Transverse colon (tissue), 4 donors: ENCODE measurements at regions not wholly inside any gene's neighbourhood (a gene's known extent, or its start where the extent isn't known, plus 50 kb on each side); places are given as distances from the start of the nearest gene placed in this dataset.

ENCODE experiments used
- DNase-seq: peaks from one replicate; pipeline ENCODE4 v3.0.0-alpha.2; 2019
- H3K27ac ChIP-seq, 4 donors: fragments of 200-600 bp; sonication (generic); 2 replicates each; pipeline ENCODE4 v1.5.1; 2016 to 2018; ENCODE audit warnings: inconsistent platforms in 4 of 4
- H3K27me3 ChIP-seq: fragments of 200-600 bp; sonication (generic); 2 replicates; pipeline ENCODE4 v1.5.1; 2017; ENCODE audit warnings: inconsistent platforms
- H3K36me3 ChIP-seq, 4 donors: fragments of 200-600 bp; sonication (generic); 2 replicates each; pipeline ENCODE4 v1.5.1; 2017 to 2019; ENCODE audit warnings: inconsistent platforms in 4 of 4
- H3K4me1 ChIP-seq, 4 donors: fragments of 200-600 bp; sonication (generic); 2 replicates each; pipeline ENCODE4 v1.5.1; 2017 to 2020; ENCODE audit warnings: inconsistent platforms in 4 of 4
- H3K4me3 ChIP-seq, 4 donors: fragments of 200-600 bp; sonication (generic); 1 replicate in 1 of 4; 2 replicates in 3 of 4; pipeline versions ENCODE4 v1.5.1 to v1.6.1; 2017 to 2019; ENCODE audit warnings: inconsistent platforms in 4 of 4
- H3K9me3 ChIP-seq, 2 donors: fragments of 200-600 bp; sonication (generic); 2 replicates each; pipeline ENCODE4 v1.5.1; 2017 to 2019; ENCODE audit warnings: inconsistent platforms in 2 of 2
- CTCF ChIP-seq, 5 experiments: fragments of 200-600 bp in 3 of 5; fragments of 450-650 bp in 2 of 5; sonication (generic) in 3 of 5; IDR thresholded peaks; 1 replicate in 2 of 5; 2 replicates in 3 of 5; pipeline ENCODE4 v1.5.1; 2016 to 2017; ENCODE audit warnings: antibody characterized with exemption in 5 of 5, inconsistent platforms in 3 of 5, mild to moderate bottlenecking in 2 of 5, moderate library complexity in 1 of 5
- EP300 ChIP-seq: sonication (generic); formaldehyde crosslinking; IDR thresholded peaks from one replicate; pipeline ENCODE4 v1.6.1; 2017; ENCODE audit warnings: antibody characterized with exemption, low read depth
- POLR2A ChIP-seq: fragments of 450-650 bp; IDR thresholded peaks from one replicate; pipeline ENCODE4 v1.6.1; 2016; ENCODE audit warnings: antibody characterized with exemption, mild to moderate bottlenecking, moderate library complexity
- POLR2AphosphoS5 ChIP-seq, 3 donors: sonication (generic); formaldehyde crosslinking; IDR thresholded peaks; one replicate each; pipeline ENCODE4 v1.6.1; 2016; ENCODE audit warnings: antibody characterized with exemption in 3 of 3
- WGBS, 2 donors: methylation state at CpG; one replicate each; pipeline ENCODE4 v1.1.5; 2018; ENCODE audit warnings: low coverage in 1 of 2; 5-methylcytosine and 5-hydroxymethylcytosine counted together
- in situ Hi-C, 4 donors: fragments of 200-750 bp; cut with MboI; loops; one replicate each; pipeline versions ENCODE4 v1.15.0 to v1.15.1; 2017; ENCODE audit warnings: low sequenced_read_pairs in 3 of 4, low pct_ligation_motif_present in 1 of 4, low pct_unique_long_range_greater_than_20kb in 1 of 4
- intact Hi-C: fragments of 100-400 bp; cut with DNase I; formaldehyde crosslinking; loops from one replicate; pipeline ENCODE4 v1.15.1; 2023; ENCODE audit warnings: low total_unique reads

- H3K27ac ChIP-seq: no peak overlapping the region
- 74 to 89% methylated on average over 3 of the region's 3 CpGs for WGBS, 2 donors
- H3K36me3 ChIP-seq: no peaks in the 10 kb centered on the region
- no peak for TF ChIP-seq EP300
- intact Hi-C loops: no loop called here
- H3K4me1 ChIP-seq: no peaks in the 10 kb centered on the region
- in situ Hi-C loops: no loop called here
- no peaks in the 10 kb centered on the region for H3K9me3 ChIP-seq
- no peak overlapping the region for H3K4me3 ChIP-seq
- DNase-seq: no peak
- no peaks in the 10 kb centered on the region for H3K27me3 ChIP-seq
These were observed 185.8 kb upstream of the CHODL start for GRCh38 chr21:18058731-18059398.

GRCh38 chr21:18053151-18053550, 191.5 kb upstream of the CHODL start:
- intact Hi-C loops (loop anchor here (2.0 kb wide), 1 partner anchor 14 kb away; no protein-coding TSS in a partner anchor), in situ Hi-C loops (no loop called here)
- no peaks in the 10 kb centered on the region for H3K27me3 ChIP-seq

GRCh38 chr21:18049461-18049860, 195.2 kb upstream of the CHODL start:
- intact Hi-C loops: no loop called here
- Histone ChIP-seq H3K4me3 (no peak overlapping the region), H3K36me3 (no peaks in the 10 kb centered on the region), H3K27ac (no peak overlapping the region), H3K4me1 (no peaks in the 10 kb centered on the region), H3K27me3 (no peaks in the 10 kb centered on the region), H3K9me3 (no peaks in the 10 kb centered on the region)
- no peak for DNase-seq
- WGBS, 2 donors: 75 to 83% methylated on average over 2 of the region's 2 CpGs
- in situ Hi-C loops: no loop called here
- no peak for TF ChIP-seq POLR2A
- no peak for TF ChIP-seq EP300
- no peak for TF ChIP-seq POLR2AphosphoS5 (IDR thresholded peaks at IDR 0.05)
- TF ChIP-seq CTCF (IDR thresholded peaks at IDR 0.05): no peak

More at GRCh38 chr21:18053151-18053550, 191.5 kb upstream of the CHODL start:
- no peaks in the 10 kb centered on the region for H3K9me3 ChIP-seq
- H3K4me1 ChIP-seq: no peaks in the 10 kb centered on the region
- H3K4me3 ChIP-seq: no peak overlapping the region
- TF ChIP-seq POLR2AphosphoS5 (IDR thresholded peaks at IDR 0.05) (no peak), POLR2A (no peak), EP300 (no peak), CTCF (IDR thresholded peaks at IDR 0.05) (no peak)
- H3K27ac ChIP-seq: no peak overlapping the region
- DNase-seq: no peak
- WGBS, 2 donors: 55 to 80% methylated on average over 1 of the region's 1 CpG
- no peaks in the 10 kb centered on the region for H3K36me3 ChIP-seq

- Histone ChIP-seq H3K27me3 (no peaks in the 10 kb centered on the region), H3K27ac (no peak overlapping the region), H3K4me3 (no peak overlapping the region), H3K4me1 (no peaks in the 10 kb centered on the region), H3K9me3 (no peaks in the 10 kb centered on the region), H3K36me3 (no peaks in the 10 kb centered on the region)
- no peak for DNase-seq
- no peak for TF ChIP-seq POLR2A
- TF ChIP-seq POLR2AphosphoS5 (IDR thresholded peaks at IDR 0.05): no peak
- no peak for TF ChIP-seq EP300
- TF ChIP-seq CTCF (IDR thresholded peaks at IDR 0.05): no peak
- intact Hi-C loops (no loop called here), in situ Hi-C loops (no loop called here)
- 17 to 20% methylated on average over 3 of the region's 3 CpGs for WGBS, 2 donors
These were observed 203.6 kb upstream of the CHODL start for GRCh38 chr21:18041012-18041411.

- no peak overlapping the region for H3K4me3 ChIP-seq
- in situ Hi-C loops (no loop called here), intact Hi-C loops (no loop called here)
- H3K27ac ChIP-seq: no peak overlapping the region
- DNase-seq: no peak
- no peaks in the 10 kb centered on the region for H3K36me3 ChIP-seq
- WGBS, 2 donors: 45 to 69% methylated on average over 3 to 4 of the region's 4 CpGs
- no peaks in the 10 kb centered on the region for H3K9me3 ChIP-seq
- H3K4me1 ChIP-seq: no peaks in the 10 kb centered on the region
- no peaks in the 10 kb centered on the region for H3K27me3 ChIP-seq
- TF ChIP-seq EP300 (no peak), POLR2AphosphoS5 (IDR thresholded peaks at IDR 0.05) (no peak), CTCF (IDR thresholded peaks at IDR 0.05) (no peak)
These were observed 211.1 kb upstream of the C21orf91 start for GRCh38 chr21:18030248-18030647.
